ENCODE measurements at regions not wholly inside any gene's neighbourhood (a gene's known extent, or its start where the extent isn't known, plus 50 kb on each side); places are given as distances from the start of the nearest gene placed in this dataset.

DNA sequence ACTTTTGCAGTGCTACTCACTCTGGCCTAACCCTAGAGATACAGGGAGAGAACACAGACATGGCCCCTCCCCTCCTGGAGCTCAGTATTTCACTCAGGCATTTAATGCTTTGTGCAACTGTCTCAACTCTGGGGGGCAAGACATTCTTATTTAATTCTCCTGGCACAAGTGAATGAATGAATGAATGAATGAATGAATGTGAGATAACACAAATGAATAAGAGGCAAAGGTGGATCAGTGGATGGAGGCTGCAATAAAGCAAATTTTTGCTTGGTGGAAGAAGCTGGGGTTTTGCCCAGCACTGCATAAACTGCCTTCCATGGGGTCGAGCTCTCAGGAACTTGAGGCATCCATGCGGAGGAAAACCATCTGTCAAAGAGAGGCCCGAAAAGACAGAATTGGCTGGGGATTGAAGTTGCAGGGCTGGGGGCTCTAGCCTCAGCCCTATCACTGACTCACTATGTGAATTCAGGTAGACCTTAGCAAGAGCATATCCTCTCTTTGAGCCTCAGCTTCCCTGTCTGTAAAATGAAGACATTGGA lies 441.4 kb upstream of the ZMIZ1 start:
- no peak for DNase-seq
- intact Hi-C loops (cut with DNase I; ENCODE audit: low total_unique reads): no loop called here
- H3K4me3 ChIP-seq: no peak overlapping the region
- H3K36me3 ChIP-seq (ENCODE audit: low read depth, missing control alignments): no peaks in the 10 kb centered on the region
- no peaks in the 10 kb centered on the region for H3K4me1 ChIP-seq
- no peaks in the 10 kb centered on the region for H3K9me3 ChIP-seq
- H3K27ac ChIP-seq: no peak overlapping the region
- H3K27me3 ChIP-seq: no peaks in the 10 kb centered on the region
- 90 to 91% methylated on average over 3 of the region's 3 CpGs for whole genome bisulfite sequencing, 2 donors
- no peak for TF ChIP-seq POLR2A (IDR thresholded peaks at IDR 0.05)
- TF ChIP-seq, protein P1, sequence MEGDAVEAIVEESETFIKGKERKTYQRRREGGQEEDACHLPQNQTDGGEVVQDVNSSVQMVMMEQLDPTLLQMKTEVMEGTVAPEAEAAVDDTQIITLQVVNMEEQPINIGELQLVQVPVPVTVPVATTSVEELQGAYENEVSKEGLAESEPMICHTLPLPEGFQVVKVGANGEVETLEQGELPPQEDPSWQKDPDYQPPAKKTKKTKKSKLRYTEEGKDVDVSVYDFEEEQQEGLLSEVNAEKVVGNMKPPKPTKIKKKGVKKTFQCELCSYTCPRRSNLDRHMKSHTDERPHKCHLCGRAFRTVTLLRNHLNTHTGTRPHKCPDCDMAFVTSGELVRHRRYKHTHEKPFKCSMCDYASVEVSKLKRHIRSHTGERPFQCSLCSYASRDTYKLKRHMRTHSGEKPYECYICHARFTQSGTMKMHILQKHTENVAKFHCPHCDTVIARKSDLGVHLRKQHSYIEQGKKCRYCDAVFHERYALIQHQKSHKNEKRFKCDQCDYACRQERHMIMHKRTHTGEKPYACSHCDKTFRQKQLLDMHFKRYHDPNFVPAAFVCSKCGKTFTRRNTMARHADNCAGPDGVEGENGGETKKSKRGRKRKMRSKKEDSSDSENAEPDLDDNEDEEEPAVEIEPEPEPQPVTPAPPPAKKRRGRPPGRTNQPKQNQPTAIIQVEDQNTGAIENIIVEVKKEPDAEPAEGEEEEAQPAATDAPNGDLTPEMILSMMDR (IDR thresholded peaks at IDR 0.05): no peak

DNA sequence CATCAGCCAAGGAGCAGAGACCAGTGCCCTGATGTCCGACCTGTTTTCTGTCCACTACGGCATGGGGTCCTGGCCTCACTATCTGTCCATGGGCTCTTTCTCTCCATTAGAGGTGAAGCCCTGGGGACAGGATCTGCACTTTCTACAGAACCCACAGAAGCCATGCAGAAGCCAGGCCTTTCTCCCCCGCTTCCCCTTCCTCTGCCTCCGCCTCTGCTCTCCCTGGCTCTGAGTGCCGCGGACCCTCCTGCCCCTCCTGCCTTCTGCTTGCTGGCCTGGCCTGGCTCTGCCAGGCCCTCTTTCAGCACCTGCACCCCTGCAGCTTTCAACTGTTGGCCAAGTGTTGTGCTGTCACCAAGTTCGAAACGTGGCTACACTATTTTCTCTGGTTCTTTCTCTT lies 439.8 kb upstream of the ZMIZ1 start:
- Histone ChIP-seq H3K27ac (no peak overlapping the region), H3K36me3 (ENCODE audit: low read depth, missing control alignments) (no peaks in the 10 kb centered on the region), H3K27me3 (no peaks in the 10 kb centered on the region), H3K4me3 (no peak overlapping the region), H3K9me3 (no peaks in the 10 kb centered on the region), H3K4me1 (no peaks in the 10 kb centered on the region)
- TF ChIP-seq, protein P1 (IDR thresholded peaks at IDR 0.05): no peak
- no peak for TF ChIP-seq POLR2A (IDR thresholded peaks at IDR 0.05)
- DNase-seq: no peak
- 85 to 95% methylated on average over 8 of the region's 8 CpGs for WGBS, 2 donors
- intact Hi-C loops (cut with DNase I; ENCODE audit: low total_unique reads): no loop called here

DNA sequence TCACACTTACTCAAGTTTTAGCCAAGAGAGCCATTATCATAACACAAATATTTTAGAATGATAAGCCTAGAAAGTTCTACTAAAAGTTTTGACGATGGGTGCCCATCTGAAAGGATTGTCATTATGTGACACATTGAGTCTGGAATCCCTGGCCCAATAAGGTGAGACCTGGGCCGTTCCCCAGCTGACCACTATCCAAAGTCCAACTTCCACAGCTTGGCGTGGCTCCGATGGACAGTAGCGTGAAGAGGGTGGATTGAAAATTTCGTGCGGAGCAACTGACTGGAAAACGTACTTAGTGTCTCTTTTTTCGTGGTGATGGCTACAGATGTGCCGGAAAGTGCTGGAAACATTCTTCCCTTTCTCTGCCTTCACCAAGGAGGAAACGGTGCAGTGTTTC lies 439.0 kb upstream of the ZMIZ1 start:
- H3K36me3 ChIP-seq (ENCODE audit: low read depth, missing control alignments): no peaks in the 10 kb centered on the region
- no peaks in the 10 kb centered on the region for H3K27me3 ChIP-seq
- 91 to 96% methylated on average over 11 of the region's 11 CpGs for WGBS, 2 donors

DNA sequence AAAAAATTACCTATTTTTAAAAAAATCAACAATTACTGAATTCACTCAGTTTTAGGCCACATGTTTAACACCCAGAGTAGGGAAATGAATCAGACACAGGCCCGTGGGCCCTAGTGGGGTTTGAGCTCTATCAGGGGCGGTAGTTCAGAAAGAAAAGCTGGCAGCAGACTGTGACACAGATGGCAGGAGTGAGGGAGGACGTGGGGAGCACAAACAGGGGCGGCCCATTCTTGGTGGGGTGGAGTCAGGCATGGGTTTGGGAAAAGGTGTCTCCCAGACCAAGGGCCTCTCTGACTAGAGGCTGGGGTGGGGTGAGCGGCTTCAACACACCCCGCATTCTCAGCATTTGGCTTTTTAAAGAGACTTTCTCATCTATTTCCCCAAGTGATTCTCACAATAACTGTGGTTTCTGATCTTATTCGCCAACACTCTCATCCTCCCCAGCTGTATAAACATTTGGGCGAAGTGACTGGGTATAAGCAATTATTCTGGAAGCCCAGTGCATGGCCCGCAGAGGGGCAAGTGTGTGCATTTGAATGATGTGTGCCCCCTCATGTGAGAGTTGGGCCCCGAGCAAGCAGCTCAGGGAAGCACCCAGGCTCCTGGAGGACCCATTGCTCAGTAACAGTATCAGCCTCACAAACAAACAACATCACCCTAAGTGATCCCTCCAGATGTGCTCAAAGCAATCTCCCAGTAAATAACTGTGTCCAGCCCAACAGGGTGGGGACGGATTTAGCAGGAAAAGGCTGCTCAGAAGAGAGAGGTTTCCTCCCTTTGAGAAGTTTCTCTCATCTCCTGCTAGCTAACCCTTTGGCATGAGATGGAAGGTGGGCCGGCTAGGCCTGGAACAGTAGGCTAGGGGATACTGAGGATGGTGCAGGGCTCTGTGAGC lies 437.6 kb upstream of the ZMIZ1 start:
- Histone ChIP-seq H3K9me3 (no peaks in the 10 kb centered on the region), H3K27ac (no peak overlapping the region)
- no peak for DNase-seq

More for the DNA sequence above, 439.0 kb upstream of the ZMIZ1 start:
- Histone ChIP-seq H3K27ac (no peak overlapping the region), H3K4me1 (no peaks in the 10 kb centered on the region), H3K4me3 (no peak overlapping the region), H3K9me3 (no peaks in the 10 kb centered on the region)
- no peak for DNase-seq
- TF ChIP-seq, protein P1 (IDR thresholded peaks at IDR 0.05): no peak
- TF ChIP-seq POLR2A (IDR thresholded peaks at IDR 0.05): no peak
- intact Hi-C loops (cut with DNase I; ENCODE audit: low total_unique reads): no loop called here

More for the DNA sequence above, 437.6 kb upstream of the ZMIZ1 start:
- Histone ChIP-seq H3K36me3 (ENCODE audit: low read depth, missing control alignments) (no peaks in the 10 kb centered on the region), H3K4me3 (no peak overlapping the region), H3K27me3 (no peaks in the 10 kb centered on the region), H3K4me1 (no peaks in the 10 kb centered on the region)
- TF ChIP-seq POLR2A (IDR thresholded peaks at IDR 0.05): no peak
- TF ChIP-seq, protein P1 (IDR thresholded peaks at IDR 0.05): no peak
- 73 to 81% methylated on average over 12 of the region's 12 CpGs for WGBS, 2 donors
- intact Hi-C loops (cut with DNase I; ENCODE audit: low total_unique reads): no loop called here

All from testis (tissue), 2 donors.